ENCODE measurements at regions not wholly inside any gene's neighbourhood (a gene's known extent, or its start where the extent isn't known, plus 50 kb on each side); places are given as distances from the start of the nearest gene placed in this dataset.

DNA sequence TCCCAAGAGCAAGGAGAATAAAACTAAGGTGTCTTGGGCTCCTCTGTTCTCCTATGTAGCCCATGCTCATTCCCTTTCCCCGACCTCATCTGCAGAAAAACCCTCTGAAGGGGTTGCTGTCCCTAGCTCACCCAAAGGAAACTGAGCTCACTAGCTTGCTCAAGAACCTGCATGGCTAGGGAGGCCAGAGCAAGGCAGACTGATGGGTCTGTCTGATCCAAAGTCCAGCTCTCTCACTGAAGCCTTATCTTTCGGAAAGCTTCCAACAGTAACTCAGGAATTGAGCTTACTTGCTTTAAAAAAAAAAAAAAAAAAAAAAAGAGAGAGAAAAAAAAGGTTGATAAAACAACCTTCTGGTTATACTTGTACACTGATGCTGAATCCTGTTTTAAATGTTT is 141.4 kb upstream of the TOPAZ1 start:
- intact Hi-C loops (cut with micrococcal nuclease): loop anchor here (10.0 kb wide), 1 partner anchor 475 kb away; the partner anchor contains the start of gene ANO10

GRCh38 chr3:44104043-44104442 is 137.6 kb upstream of the TOPAZ1 start:
- DNase-seq: no peak
- Mint-ChIP-seq H3K27me3 (ENCODE audit: low read depth) (peaks cover 8% of the 10 kb centered on the region), H3K36me3 (ENCODE audit: low read depth) (no peaks in the 10 kb centered on the region), H3K4me1 (ENCODE audit: low read depth) (peaks cover 14% of the 10 kb centered on the region), H3K4me3 (no peak overlapping the region), H3K9me3 (no peaks in the 10 kb centered on the region), H3K27ac (no peak overlapping the region)
- intact Hi-C loops (cut with micrococcal nuclease): loop anchor here (10.0 kb wide), 1 partner anchor 479 kb away; the partner anchor contains the start of gene ANO10
- CTCF ChIA-PET: interaction anchor here (1.0 kb wide), 1 partner anchor 18 kb away, joined by 3 read pairs; no protein-coding TSS in a partner anchor

More for the DNA sequence above, 141.4 kb upstream of the TOPAZ1 start:
- Mint-ChIP-seq H3K36me3 (ENCODE audit: low read depth) (no peaks in the 10 kb centered on the region), H3K4me1 (ENCODE audit: low read depth) (peaks cover 8% of the 10 kb centered on the region), H3K4me3 (no peak overlapping the region), H3K27ac (no peak overlapping the region), H3K9me3 (no peaks in the 10 kb centered on the region), H3K27me3 (ENCODE audit: low read depth) (peaks cover 16% of the 10 kb centered on the region)
- CTCF ChIA-PET: interaction anchor here (0.6 to 0.7 kb wide), 2 partner anchors 107 to 487 kb away, joined by 3 to 5 read pairs; no protein-coding TSS in a partner anchor
- DNase-seq: no peak

DNA sequence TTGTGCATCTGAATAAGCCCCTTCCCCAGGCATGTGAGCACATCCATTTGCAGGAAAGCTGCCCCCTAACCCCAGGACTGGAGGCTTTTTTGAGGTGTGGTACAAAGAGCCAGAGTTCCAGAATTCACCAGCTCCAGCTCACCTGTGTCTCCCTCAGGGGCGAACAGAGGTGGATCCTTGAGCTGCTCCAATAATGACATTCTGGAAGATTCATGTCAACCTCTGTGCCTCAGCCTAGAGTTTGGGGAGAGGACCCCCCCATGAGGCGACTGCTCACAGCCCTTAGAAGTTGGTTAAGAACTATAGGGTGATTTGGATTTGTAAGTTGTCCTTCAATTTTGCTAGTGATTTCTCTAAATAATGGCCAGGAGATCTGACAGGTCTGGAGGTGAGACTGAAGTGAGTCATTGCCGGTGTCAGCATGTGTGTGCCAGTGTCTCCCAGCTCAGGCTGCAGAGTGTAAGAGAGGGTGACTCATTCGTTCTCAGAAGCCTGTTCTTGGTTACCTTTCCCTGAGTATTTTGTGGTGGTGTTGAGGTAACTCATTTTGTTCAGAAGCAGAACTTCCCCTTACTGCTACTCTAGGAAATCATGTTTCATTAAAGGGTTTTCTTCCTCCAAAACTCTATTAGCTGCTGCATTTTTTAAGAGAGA is 136.9 kb upstream of the TOPAZ1 start:
- Mint-ChIP-seq H3K36me3 (ENCODE audit: low read depth) (no peaks in the 10 kb centered on the region), H3K4me1 (ENCODE audit: low read depth) (peaks cover 14% of the 10 kb centered on the region), H3K27me3 (ENCODE audit: low read depth) (peaks cover 5% of the 10 kb centered on the region), H3K4me3 (no peak overlapping the region), H3K9me3 (no peaks in the 10 kb centered on the region), H3K27ac (no peak overlapping the region)
- intact Hi-C loops (cut with micrococcal nuclease): loop anchor here (1.0 to 10.0 kb wide), 4 partner anchors 46 to 599 kb away; partner anchors contain the start of gene ANO10
- CTCF ChIA-PET: interaction anchor here (0.5 to 1.0 kb wide), 2 partner anchors 19 to 932 kb away, joined by 3 read pairs; no protein-coding TSS in a partner anchor
- DNase-seq: peak; percentile 79

GRCh38 chr3:44105571-44105970 is 136.1 kb upstream of the TOPAZ1 start:
- Mint-ChIP-seq H3K27me3 (ENCODE audit: low read depth) (peaks cover 5% of the 10 kb centered on the region), H3K27ac (no peak overlapping the region), H3K36me3 (ENCODE audit: low read depth) (no peaks in the 10 kb centered on the region), H3K4me1 (ENCODE audit: low read depth) (peaks cover 14% of the 10 kb centered on the region), H3K9me3 (no peaks in the 10 kb centered on the region), H3K4me3 (no peak overlapping the region)
- intact Hi-C loops (cut with micrococcal nuclease): loop anchor here (1.0 to 10.0 kb wide), 4 partner anchors 47 to 600 kb away; partner anchors contain the start of gene ANO10
- no peak for DNase-seq
- CTCF ChIA-PET: no interaction called here

- intact Hi-C loops (cut with micrococcal nuclease): loop anchor here (5.0 to 10.0 kb wide), 2 partner anchors 339 to 482 kb away; partner anchors contain the start of gene ANO10
- Mint-ChIP-seq H3K4me3 (no peak overlapping the region), H3K36me3 (ENCODE audit: low read depth) (no peaks in the 10 kb centered on the region), H3K27ac (no peak overlapping the region), H3K27me3 (ENCODE audit: low read depth) (peaks cover 5% of the 10 kb centered on the region), H3K9me3 (no peaks in the 10 kb centered on the region), H3K4me1 (ENCODE audit: low read depth) (peaks cover 14% of the 10 kb centered on the region)
- CTCF ChIA-PET: no interaction called here
- DNase-seq: no peak
Measured at GRCh38 chr3:44106756-44107155, 134.9 kb upstream of the TOPAZ1 start.

DNA sequence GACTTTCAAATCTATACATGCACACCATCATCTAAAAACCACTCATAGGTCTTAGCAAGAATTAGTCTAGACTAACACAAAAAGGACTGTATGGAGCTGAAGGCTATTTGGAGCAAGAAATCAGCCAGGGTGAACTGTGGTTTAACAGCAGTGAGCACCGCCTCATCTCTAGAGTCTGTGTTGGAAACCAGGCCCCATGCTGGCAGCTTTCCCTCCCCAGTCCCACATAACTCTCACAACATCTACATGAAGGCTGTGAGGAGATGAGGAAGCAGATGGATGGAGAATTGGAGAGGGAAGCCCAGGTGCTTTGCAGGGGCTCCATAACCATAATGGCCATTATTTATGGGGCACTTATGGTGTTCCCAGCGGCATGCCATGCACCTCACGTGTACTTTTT is 133.2 kb upstream of the TOPAZ1 start:
- intact Hi-C loops (cut with micrococcal nuclease): loop anchor here (5.0 to 10.0 kb wide), 2 partner anchors 341 to 484 kb away; partner anchors contain the start of gene ANO10
- no peaks in the 10 kb centered on the region for H3K27me3 Mint-ChIP-seq (ENCODE audit: low read depth)
- no peaks in the 10 kb centered on the region for H3K36me3 Mint-ChIP-seq (ENCODE audit: low read depth)
- H3K4me3 Mint-ChIP-seq: no peak overlapping the region
- H3K27ac Mint-ChIP-seq: no peak overlapping the region
- no peak for DNase-seq
- no peaks in the 10 kb centered on the region for H3K9me3 Mint-ChIP-seq
- CTCF ChIA-PET: no interaction called here
- H3K4me1 Mint-ChIP-seq (ENCODE audit: low read depth): peaks cover 14% of the 10 kb centered on the region

- Mint-ChIP-seq H3K27me3 (ENCODE audit: low read depth) (peaks cover 3% of the 10 kb centered on the region), H3K36me3 (ENCODE audit: low read depth) (no peaks in the 10 kb centered on the region), H3K4me1 (ENCODE audit: low read depth) (peaks cover 11% of the 10 kb centered on the region), H3K4me3 (no peak overlapping the region), H3K27ac (no peak overlapping the region), H3K9me3 (no peaks in the 10 kb centered on the region)
- DNase-seq: no peak
- CTCF ChIA-PET: no interaction called here
- intact Hi-C loops (cut with micrococcal nuclease): loop anchor here (5.0 to 10.0 kb wide), 3 partner anchors 255 to 485 kb away; partner anchors contain the start of gene ANO10
Measured at GRCh38 chr3:44109771-44110361, 131.8 kb upstream of the TOPAZ1 start.

DNA sequence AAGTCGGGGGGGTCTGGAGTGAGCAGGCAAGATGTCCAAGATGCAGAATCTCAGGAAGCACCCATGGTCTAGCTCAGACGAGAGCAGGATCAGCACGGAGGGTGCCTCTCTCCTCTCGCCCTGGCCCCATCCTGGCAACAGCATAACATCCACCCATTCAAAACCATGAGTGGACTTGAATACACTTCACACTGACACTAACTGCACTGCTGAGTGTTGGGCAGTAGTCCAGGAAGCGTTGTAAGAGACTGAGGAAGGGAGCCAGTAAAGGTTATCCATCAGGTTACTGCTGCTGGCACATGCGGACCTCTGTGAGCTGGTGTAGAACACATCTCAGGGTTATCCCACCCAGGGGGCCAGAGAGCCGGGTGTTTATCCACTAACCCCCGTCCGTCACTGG is 131.0 kb upstream of the TOPAZ1 start:
- H3K27me3 Mint-ChIP-seq (ENCODE audit: low read depth): peaks cover 3% of the 10 kb centered on the region
- no peak overlapping the region for H3K27ac Mint-ChIP-seq
- H3K4me1 Mint-ChIP-seq (ENCODE audit: low read depth): peaks cover 3% of the 10 kb centered on the region
- intact Hi-C loops (cut with micrococcal nuclease): loop anchor here (10.0 kb wide), 1 partner anchor 256 kb away; no protein-coding TSS in a partner anchor
- no peaks in the 10 kb centered on the region for H3K36me3 Mint-ChIP-seq (ENCODE audit: low read depth)
- CTCF ChIA-PET: no interaction called here
- no peak for DNase-seq
- H3K4me3 Mint-ChIP-seq: no peak overlapping the region
- H3K9me3 Mint-ChIP-seq: no peaks in the 10 kb centered on the region

- DNase-seq: no peak
- H3K4me1 Mint-ChIP-seq (ENCODE audit: low read depth): no peaks in the 10 kb centered on the region
- H3K27ac Mint-ChIP-seq: no peak overlapping the region
- no peaks in the 10 kb centered on the region for H3K36me3 Mint-ChIP-seq (ENCODE audit: low read depth)
- peaks cover 6% of the 10 kb centered on the region for H3K27me3 Mint-ChIP-seq (ENCODE audit: low read depth)
- intact Hi-C loops (cut with micrococcal nuclease): loop anchor here (10.0 kb wide), 1 partner anchor 257 kb away; no protein-coding TSS in a partner anchor
- CTCF ChIA-PET: no interaction called here
- H3K4me3 Mint-ChIP-seq: no peak overlapping the region
- H3K9me3 Mint-ChIP-seq: no peaks in the 10 kb centered on the region
Measured at GRCh38 chr3:44111482-44111881, 130.2 kb upstream of the TOPAZ1 start.

- Mint-ChIP-seq H3K4me1 (ENCODE audit: low read depth) (no peaks in the 10 kb centered on the region), H3K27me3 (ENCODE audit: low read depth) (peaks cover 6% of the 10 kb centered on the region), H3K4me3 (no peak overlapping the region), H3K9me3 (no peaks in the 10 kb centered on the region), H3K27ac (no peak overlapping the region), H3K36me3 (ENCODE audit: low read depth) (no peaks in the 10 kb centered on the region)
- peak; percentile 67 for DNase-seq
- intact Hi-C loops (cut with micrococcal nuclease): loop anchor here (2.0 to 10.0 kb wide), 2 partner anchors 117 to 259 kb away; no protein-coding TSS in a partner anchor
- CTCF ChIA-PET: interaction anchor here (0.6 to 1.6 kb wide), 12 partner anchors 11 to 568 kb away, joined by 3 to 7 read pairs (median 4); no protein-coding TSS in a partner anchor
Measured at GRCh38 chr3:44114142-44114541, 127.5 kb upstream of the TOPAZ1 start.

- intact Hi-C loops (cut with micrococcal nuclease): loop anchor here (10.0 kb wide), 1 partner anchor 262 kb away; no protein-coding TSS in a partner anchor
- peaks cover 6% of the 10 kb centered on the region for H3K27me3 Mint-ChIP-seq (ENCODE audit: low read depth)
- CTCF ChIA-PET: interaction anchor here (1.3 kb wide), 1 partner anchor 10 kb away, joined by 3 read pairs; no protein-coding TSS in a partner anchor
- H3K36me3 Mint-ChIP-seq (ENCODE audit: low read depth): no peaks in the 10 kb centered on the region
- no peak overlapping the region for H3K4me3 Mint-ChIP-seq
- no peak for DNase-seq
- no peaks in the 10 kb centered on the region for H3K4me1 Mint-ChIP-seq (ENCODE audit: low read depth)
- no peak overlapping the region for H3K27ac Mint-ChIP-seq
- H3K9me3 Mint-ChIP-seq: no peaks in the 10 kb centered on the region
Measured at GRCh38 chr3:44117239-44117638, 124.4 kb upstream of the TOPAZ1 start.

- Mint-ChIP-seq H3K4me3 (no peak overlapping the region), H3K9me3 (no peaks in the 10 kb centered on the region), H3K27me3 (ENCODE audit: low read depth) (peaks cover 6% of the 10 kb centered on the region), H3K4me1 (ENCODE audit: low read depth) (no peaks in the 10 kb centered on the region), H3K36me3 (ENCODE audit: low read depth) (no peaks in the 10 kb centered on the region), H3K27ac (no peak overlapping the region)
- intact Hi-C loops (cut with micrococcal nuclease): loop anchor here (10.0 kb wide), 1 partner anchor 263 kb away; no protein-coding TSS in a partner anchor
- CTCF ChIA-PET: no interaction called here
- no peak for DNase-seq
Measured at GRCh38 chr3:44117736-44118135, 124.0 kb upstream of the TOPAZ1 start.

Measured in activated naive CD4-positive, alpha-beta T cell treated with anti-CD3 and anti-CD28 coated beads for 36 hours (primary cell).